ENCODE measurements at regions not wholly inside any gene's neighbourhood (a gene's known extent, or its start where the extent isn't known, plus 50 kb on each side); places are given as distances from the start of the nearest gene placed in this dataset.

- no peak overlapping the region for H3K4me2 ChIP-seq (ENCODE audit: insufficient read depth, low read length)
- no peaks in the 10 kb centered on the region for H4K20me1 ChIP-seq (replicated peaks; ENCODE audit: control insufficient read depth, extremely low read depth, insufficient read depth, low read length)
- H3K79me2 ChIP-seq (ENCODE audit: control insufficient read depth, insufficient read depth, low read length) = no peaks in the 10 kb centered on the region
- H3K4me1 ChIP-seq (ENCODE audit: control insufficient read depth, extremely low read depth, insufficient read depth, low read length) = peaks cover 13% of the 10 kb centered on the region
- intact Hi-C loops (cut with micrococcal nuclease) (no loop called here), dilution Hi-C loops (cut with MboI; ENCODE audit: extremely low pct_ligation_motif_present, low sequenced_read_pairs) (no loop called here)
- H3K27me3 ChIP-seq (ENCODE audit: control insufficient read depth in 2 of 2, insufficient read depth in 2 of 2, low read length in 2 of 2) = no peaks in the 10 kb centered on the region
- H3K9me3 ChIP-seq (replicated peaks; ENCODE audit: control insufficient read depth, insufficient read depth, low read length) = no peaks in the 10 kb centered on the region
- FAIRE-seq (no peak), DNase-seq (ENCODE audit: low read depth, low spot score) (no peak)
- ChIA-PET POLR2A (no interaction called here), CTCF (interaction anchor here (1.2 to 2.1 kb wide), 3 partner anchors 38 to 73 kb away, joined by 3 to 6 read pairs (median 6); no protein-coding TSS in a partner anchor)
- BruUV-seq (replicated peaks) = no TSS peak
- no peaks in the 10 kb centered on the region for H3K9me1 ChIP-seq (replicated peaks; ENCODE audit: control insufficient read depth, extremely low read depth, insufficient read depth, low read length)
- no peak overlapping the region for H3K4me3 ChIP-seq (replicated peaks in 1 of 3; ENCODE audit: insufficient read depth in 1 of 3, low read depth in 1 of 3, low read length in 3 of 3)
- H3K9ac ChIP-seq (replicated peaks; ENCODE audit: extremely low read depth, insufficient read depth, low read length) = no peak overlapping the region
- H2AFZ ChIP-seq (ENCODE audit: low read depth, low read length) = no peak overlapping the region
- H3K27ac ChIP-seq (ENCODE audit: insufficient read depth, low read depth, low read length) = no peak overlapping the region
- TF ChIP-seq MAX (IDR thresholded peaks at IDR 0.05; ENCODE audit: insufficient read depth, insufficient read length) (no peak), EZH2 (IDR thresholded peaks at IDR 0.05; ENCODE audit: borderline replicate concordance, low read depth, low read length, severe bottlenecking) (no peak), GATA2 (IDR thresholded peaks at IDR 0.05; ENCODE audit: insufficient read depth, insufficient read length, low read depth, low read length) (no peak), FOS (IDR thresholded peaks at IDR 0.05; ENCODE audit: borderline replicate concordance, insufficient read depth, low read length) (no peak), POLR2AphosphoS5 (IDR thresholded peaks at IDR 0.05; ENCODE audit: insufficient read depth, low read depth, low read length) (no peak), MYC (IDR thresholded peaks at IDR 0.05; ENCODE audit: low read depth, low read length) (no peak), POLR2A (IDR thresholded peaks at IDR 0.05; ENCODE audit: low read depth, low read length) (no peak), JUN (IDR thresholded peaks at IDR 0.05; ENCODE audit: borderline replicate concordance, insufficient read depth, insufficient read length, low read depth) (no peak)
- TF ChIP-seq, protein P1, sequence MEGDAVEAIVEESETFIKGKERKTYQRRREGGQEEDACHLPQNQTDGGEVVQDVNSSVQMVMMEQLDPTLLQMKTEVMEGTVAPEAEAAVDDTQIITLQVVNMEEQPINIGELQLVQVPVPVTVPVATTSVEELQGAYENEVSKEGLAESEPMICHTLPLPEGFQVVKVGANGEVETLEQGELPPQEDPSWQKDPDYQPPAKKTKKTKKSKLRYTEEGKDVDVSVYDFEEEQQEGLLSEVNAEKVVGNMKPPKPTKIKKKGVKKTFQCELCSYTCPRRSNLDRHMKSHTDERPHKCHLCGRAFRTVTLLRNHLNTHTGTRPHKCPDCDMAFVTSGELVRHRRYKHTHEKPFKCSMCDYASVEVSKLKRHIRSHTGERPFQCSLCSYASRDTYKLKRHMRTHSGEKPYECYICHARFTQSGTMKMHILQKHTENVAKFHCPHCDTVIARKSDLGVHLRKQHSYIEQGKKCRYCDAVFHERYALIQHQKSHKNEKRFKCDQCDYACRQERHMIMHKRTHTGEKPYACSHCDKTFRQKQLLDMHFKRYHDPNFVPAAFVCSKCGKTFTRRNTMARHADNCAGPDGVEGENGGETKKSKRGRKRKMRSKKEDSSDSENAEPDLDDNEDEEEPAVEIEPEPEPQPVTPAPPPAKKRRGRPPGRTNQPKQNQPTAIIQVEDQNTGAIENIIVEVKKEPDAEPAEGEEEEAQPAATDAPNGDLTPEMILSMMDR (IDR thresholded peaks at IDR 0.05; ENCODE audit: extremely low read depth in 1 of 2, insufficient read depth in 1 of 2, low read depth in 1 of 2, low read length in 2 of 2) = no peak
- H3K36me3 ChIP-seq (ENCODE audit: control insufficient read depth in 2 of 2, extremely low read depth in 1 of 2, insufficient read depth in 2 of 2, low read length in 2 of 2) = no peaks in the 10 kb centered on the region
Observed at GRCh38 chr14:55519473-55520080, 60.4 kb upstream of the KTN1 start.
